ENCODE measurements at regions not wholly inside any gene's neighbourhood (a gene's known extent, or its start where the extent isn't known, plus 50 kb on each side); places are given as distances from the start of the nearest gene placed in this dataset.

GRCh38 chr6:56795466-56796195 lies 152.9 kb upstream of the DST start:
- TF ChIP-seq POLR2A (IDR thresholded peaks at IDR 0.05; ENCODE audit: low read length) (no peak), GATA1 (IDR thresholded peaks at IDR 0.05; ENCODE audit: low read depth, low read length) (no peak)

Measured in erythroblast (primary cell).